ENCODE measurements at regions not wholly inside any gene's neighbourhood (a gene's known extent, or its start where the extent isn't known, plus 50 kb on each side); places are given as distances from the start of the nearest gene placed in this dataset.

GRCh38 chr11:97015327-97015726 is 625.5 kb downstream of the JRKL start:
- peak in 1 of 2 experiments; percentile 26 for DNase-seq
- POLR2A ChIA-PET = no interaction called here
- Histone ChIP-seq H3K4me1 (peaks cover 19% of the 10 kb centered on the region), H3K27me3 (replicated peaks; ENCODE audit: control insufficient read depth, insufficient read depth, low read length) (no peaks in the 10 kb centered on the region), H3K4me3 (ENCODE audit: low read depth, low read length) (no peak overlapping the region), H3K36me3 (ENCODE audit: control insufficient read depth, insufficient read depth, low read length) (no peaks in the 10 kb centered on the region), H3K9me3 (peaks cover 25% of the 10 kb centered on the region)
- peaks cover 42% of the 10 kb centered on the region for H3K9me3 Mint-ChIP-seq (ENCODE audit: unreplicated experiment)
- intact Hi-C loops (cut with micrococcal nuclease; ENCODE audit: unreplicated experiment) = no loop called here
- no peaks in the 10 kb centered on the region for H3K27me3 Mint-ChIP-seq (ENCODE audit: insufficient read depth, unreplicated experiment)
- CTCF ChIA-PET = no interaction called here
- H3K27ac Mint-ChIP-seq (ENCODE audit: unreplicated experiment) = peak overlapping the region; percentile 59
- no peaks in the 10 kb centered on the region for H3K36me3 Mint-ChIP-seq (ENCODE audit: insufficient read depth, unreplicated experiment)
- no peak for TF ChIP-seq CTCF (IDR thresholded peaks at IDR 0.05; ENCODE audit: insufficient read depth in 1 of 2, low read depth in 1 of 2, low read length in 1 of 2, severe bottlenecking in 1 of 2, unreplicated experiment in 1 of 2)
- peaks cover 8% of the 10 kb centered on the region for H3K4me1 Mint-ChIP-seq (ENCODE audit: low read depth, unreplicated experiment)
- BruUV-seq (replicated peaks) = no TSS peak
- no peak overlapping the region for H3K4me3 Mint-ChIP-seq (ENCODE audit: unreplicated experiment)

- ChIA-PET POLR2A (no interaction called here), CTCF (no interaction called here)
- Histone ChIP-seq H3K27me3 (replicated peaks; ENCODE audit: control insufficient read depth, insufficient read depth, low read length) (no peaks in the 10 kb centered on the region), H3K9me3 (peaks cover 17% of the 10 kb centered on the region), H3K36me3 (ENCODE audit: control insufficient read depth, insufficient read depth, low read length) (no peaks in the 10 kb centered on the region), H3K4me1 (peaks cover 19% of the 10 kb centered on the region), H3K4me3 (ENCODE audit: low read depth, low read length) (no peak overlapping the region)
- H3K4me1 Mint-ChIP-seq (ENCODE audit: low read depth, unreplicated experiment) = peaks cover 8% of the 10 kb centered on the region
- H3K27me3 Mint-ChIP-seq (ENCODE audit: insufficient read depth, unreplicated experiment) = no peaks in the 10 kb centered on the region
- H3K9me3 Mint-ChIP-seq (ENCODE audit: unreplicated experiment) = peaks cover 30% of the 10 kb centered on the region
- no peak for TF ChIP-seq CTCF (IDR thresholded peaks at IDR 0.05; ENCODE audit: insufficient read depth in 1 of 2, low read depth in 1 of 2, low read length in 1 of 2, severe bottlenecking in 1 of 2, unreplicated experiment in 1 of 2)
- intact Hi-C loops (cut with micrococcal nuclease; ENCODE audit: unreplicated experiment) = no loop called here
- BruUV-seq (replicated peaks) = no TSS peak
- DNase-seq = no peak
- no peaks in the 10 kb centered on the region for H3K36me3 Mint-ChIP-seq (ENCODE audit: insufficient read depth, unreplicated experiment)
- no peak overlapping the region for H3K27ac Mint-ChIP-seq (ENCODE audit: unreplicated experiment)
- H3K4me3 Mint-ChIP-seq (ENCODE audit: unreplicated experiment) = no peak overlapping the region
Observed at GRCh38 chr11:97019305-97019704, 629.5 kb downstream of the JRKL start.

- H3K27me3 Mint-ChIP-seq (ENCODE audit: insufficient read depth, unreplicated experiment) = no peaks in the 10 kb centered on the region
- CTCF ChIA-PET = no interaction called here
- no TSS peak for BruUV-seq (replicated peaks)
- Histone ChIP-seq H3K4me1 (peaks cover 16% of the 10 kb centered on the region), H3K36me3 (ENCODE audit: control insufficient read depth, insufficient read depth, low read length) (no peaks in the 10 kb centered on the region), H3K4me3 (ENCODE audit: low read depth, low read length) (no peak overlapping the region), H3K9me3 (peaks cover 13% of the 10 kb centered on the region), H3K27me3 (replicated peaks; ENCODE audit: control insufficient read depth, insufficient read depth, low read length) (no peaks in the 10 kb centered on the region)
- H3K4me1 Mint-ChIP-seq (ENCODE audit: low read depth, unreplicated experiment) = peaks cover 8% of the 10 kb centered on the region
- no peak for DNase-seq
- POLR2A ChIA-PET = no interaction called here
- intact Hi-C loops (cut with micrococcal nuclease; ENCODE audit: unreplicated experiment) = no loop called here
- no peak for TF ChIP-seq CTCF (IDR thresholded peaks at IDR 0.05; ENCODE audit: insufficient read depth in 1 of 2, low read depth in 1 of 2, low read length in 1 of 2, severe bottlenecking in 1 of 2, unreplicated experiment in 1 of 2)
- no peak overlapping the region for H3K27ac Mint-ChIP-seq (ENCODE audit: unreplicated experiment)
- no peaks in the 10 kb centered on the region for H3K36me3 Mint-ChIP-seq (ENCODE audit: insufficient read depth, unreplicated experiment)
- no peak overlapping the region for H3K4me3 Mint-ChIP-seq (ENCODE audit: unreplicated experiment)
- peaks cover 25% of the 10 kb centered on the region for H3K9me3 Mint-ChIP-seq (ENCODE audit: unreplicated experiment)
Observed at GRCh38 chr11:97019754-97020153, 629.9 kb downstream of the JRKL start.
